Smooth muscle cell (in vitro differentiated cells): ENCODE measurements at regions not wholly inside any gene's neighbourhood (a gene's known extent, or its start where the extent isn't known, plus 50 kb on each side); places are given as distances from the start of the nearest gene placed in this dataset.

Source experiments
- DNase-seq: peaks from one replicate; lab custom pipeline; 2025; ENCODE audit not compliant: unreplicated experiment; lab: John Stamatoyannopoulos, UW
- H2AFZ ChIP-seq: fragments of 200-600 bp; sonication (generic); 2 replicates; pipeline ENCODE4 v1.6.0; 2016; ENCODE audit warnings: antibody characterized with exemption, low read depth, mild to moderate bottlenecking
- H3F3A ChIP-seq: fragments of 200-600 bp; sonication (generic); 2 replicates; pipeline ENCODE4 v1.6.0; 2017; ENCODE audit warnings: antibody characterized with exemption, low read depth
- H3K27ac ChIP-seq: fragments of 200-600 bp; sonication (generic); 2 replicates; pipeline ENCODE4 v1.5.1; 2016; ENCODE audit warnings: low read depth, mild to moderate bottlenecking
- H3K27me3 ChIP-seq: fragments of 200-600 bp; sonication (generic); 2 replicates; pipeline ENCODE4 v1.6.1; 2016; ENCODE audit warnings: low read depth, mild to moderate bottlenecking
- H3K36me3 ChIP-seq: fragments of 200-600 bp; sonication (generic); 2 replicates; pipeline ENCODE4 v1.5.1; 2016; ENCODE audit warnings: low read depth
- H3K4me1 ChIP-seq: fragments of 200-600 bp; sonication (generic); 2 replicates; pipeline ENCODE4 v1.5.1; 2016; ENCODE audit warnings: low read depth
- H3K4me2 ChIP-seq: fragments of 200-600 bp; sonication (generic); 2 replicates; pipeline ENCODE4 v1.6.0; 2016; ENCODE audit warnings: mild to moderate bottlenecking
- H3K4me3 ChIP-seq: fragments of 200-600 bp; sonication (generic); 2 replicates; pipeline ENCODE4 v1.5.1; 2016; ENCODE audit warnings: mild to moderate bottlenecking
- H3K79me2 ChIP-seq: fragments of 200-600 bp; sonication (generic); 2 replicates; pipeline ENCODE4 v1.6.0; 2016; ENCODE audit warnings: low read depth, mild to moderate bottlenecking
- H3K9ac ChIP-seq: fragments of 200-600 bp; sonication (generic); 2 replicates; pipeline ENCODE4 v1.6.0; 2016; ENCODE audit warnings: low read depth
- H3K9me3 ChIP-seq: fragments of 200-600 bp; sonication (generic); replicated peaks from 2 replicates; pipeline ENCODE4 v1.5.1; 2016; ENCODE audit warnings: low read depth
- H4K20me1 ChIP-seq: fragments of 200-600 bp; sonication (generic); 2 replicates; pipeline ENCODE4 v1.6.0; 2016; ENCODE audit warnings: low read depth
- WGBS: methylation state at CpG from one replicate; pipeline ENCODE4 v1.1.7; 2016; ENCODE audit warnings: low lambda C conversion rate; 5-methylcytosine and 5-hydroxymethylcytosine counted together
- TF ChIP-seq, protein P1 (sequence below): fragments of 200-600 bp; sonication (generic); IDR thresholded peaks from 2 replicates; pipeline ENCODE4 v1.5.1; 2017; ENCODE audit warnings: borderline replicate concordance, mild to moderate bottlenecking, antibody characterized with exemption; ENCODE audit not compliant: insufficient read depth, poor library complexity, severe bottlenecking

- DNase-seq = no peak
- H3K79me2 ChIP-seq = no peaks in the 10 kb centered on the region
- TF ChIP-seq, protein P1, sequence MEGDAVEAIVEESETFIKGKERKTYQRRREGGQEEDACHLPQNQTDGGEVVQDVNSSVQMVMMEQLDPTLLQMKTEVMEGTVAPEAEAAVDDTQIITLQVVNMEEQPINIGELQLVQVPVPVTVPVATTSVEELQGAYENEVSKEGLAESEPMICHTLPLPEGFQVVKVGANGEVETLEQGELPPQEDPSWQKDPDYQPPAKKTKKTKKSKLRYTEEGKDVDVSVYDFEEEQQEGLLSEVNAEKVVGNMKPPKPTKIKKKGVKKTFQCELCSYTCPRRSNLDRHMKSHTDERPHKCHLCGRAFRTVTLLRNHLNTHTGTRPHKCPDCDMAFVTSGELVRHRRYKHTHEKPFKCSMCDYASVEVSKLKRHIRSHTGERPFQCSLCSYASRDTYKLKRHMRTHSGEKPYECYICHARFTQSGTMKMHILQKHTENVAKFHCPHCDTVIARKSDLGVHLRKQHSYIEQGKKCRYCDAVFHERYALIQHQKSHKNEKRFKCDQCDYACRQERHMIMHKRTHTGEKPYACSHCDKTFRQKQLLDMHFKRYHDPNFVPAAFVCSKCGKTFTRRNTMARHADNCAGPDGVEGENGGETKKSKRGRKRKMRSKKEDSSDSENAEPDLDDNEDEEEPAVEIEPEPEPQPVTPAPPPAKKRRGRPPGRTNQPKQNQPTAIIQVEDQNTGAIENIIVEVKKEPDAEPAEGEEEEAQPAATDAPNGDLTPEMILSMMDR = no peak
- H3K9me3 ChIP-seq = peaks cover 4% of the 10 kb centered on the region
- no peak overlapping the region for H3K4me2 ChIP-seq
- no peak overlapping the region for H3K4me3 ChIP-seq
- no peaks in the 10 kb centered on the region for H4K20me1 ChIP-seq
- no peaks in the 10 kb centered on the region for H3K27me3 ChIP-seq
- no peak overlapping the region for H3K27ac ChIP-seq
- H3K36me3 ChIP-seq = no peaks in the 10 kb centered on the region
- no peak overlapping the region for H2AFZ ChIP-seq
- no peak overlapping the region for H3K9ac ChIP-seq
- no peaks in the 10 kb centered on the region for H3K4me1 ChIP-seq
- no peaks in the 10 kb centered on the region for H3F3A ChIP-seq
- 96% methylated on average over 10 of the region's 10 CpGs for WGBS
Measured at GRCh38 chr6:134605034-134605433, 287.1 kb upstream of the SGK1 start.

DNA sequence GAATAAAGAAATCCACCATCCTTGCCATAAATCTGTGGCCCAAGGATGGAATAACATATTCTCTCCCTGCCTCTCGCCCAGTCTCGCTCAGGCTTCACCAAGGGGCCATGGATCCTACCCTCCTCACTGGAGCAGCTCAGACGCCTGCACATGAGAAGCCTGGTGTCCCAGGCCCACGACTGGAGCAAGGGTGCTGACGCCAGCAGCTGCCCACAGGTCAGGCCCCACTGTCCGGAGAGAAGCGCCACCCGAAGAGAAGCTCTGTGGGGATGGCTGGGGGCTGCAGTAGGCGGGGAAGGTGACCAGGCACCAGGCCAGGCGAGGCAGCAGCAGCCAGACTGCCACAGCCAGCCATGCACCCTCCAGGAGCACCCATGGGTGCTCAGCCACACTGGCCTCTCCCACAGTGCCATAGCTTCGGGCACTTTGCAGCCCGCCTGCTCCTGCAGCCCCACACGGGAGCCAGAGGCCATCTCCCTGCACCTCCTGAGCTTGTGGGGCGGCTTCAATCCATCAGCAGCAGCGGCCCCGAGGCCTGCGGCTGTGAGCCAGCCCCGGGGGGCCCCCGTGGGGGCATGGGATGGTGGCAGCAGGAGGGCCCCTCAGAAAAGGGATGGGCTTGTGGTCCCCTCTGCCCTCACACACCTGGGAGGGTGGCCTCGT lies 286.2 kb upstream of the SGK1 start:
- Histone ChIP-seq H3K79me2 (no peaks in the 10 kb centered on the region), H3K27ac (no peak overlapping the region), H3K36me3 (no peaks in the 10 kb centered on the region), H3K9ac (no peak overlapping the region), H3K9me3 (peaks cover 4% of the 10 kb centered on the region), H3K4me1 (no peaks in the 10 kb centered on the region), H2AFZ (no peak overlapping the region), H3K4me3 (no peak overlapping the region), H3K4me2 (no peak overlapping the region), H3K27me3 (no peaks in the 10 kb centered on the region), H3F3A (no peaks in the 10 kb centered on the region), H4K20me1 (no peaks in the 10 kb centered on the region)
- no peak for DNase-seq
- TF ChIP-seq, protein P1 = no peak
- 91% methylated on average over 20 of the region's 20 CpGs for WGBS

GRCh38 chr6:134603561-134603960 lies 285.6 kb upstream of the SGK1 start:
- Histone ChIP-seq H3K27me3 (no peaks in the 10 kb centered on the region), H3K9ac (no peak overlapping the region), H3K36me3 (no peaks in the 10 kb centered on the region), H3K9me3 (peaks cover 4% of the 10 kb centered on the region), H2AFZ (no peak overlapping the region), H3K79me2 (no peaks in the 10 kb centered on the region), H4K20me1 (no peaks in the 10 kb centered on the region), H3K4me1 (no peaks in the 10 kb centered on the region), H3K4me3 (no peak overlapping the region), H3K27ac (no peak overlapping the region), H3K4me2 (no peak overlapping the region), H3F3A (no peaks in the 10 kb centered on the region)
- TF ChIP-seq, protein P1 = no peak
- 92% methylated on average over 4 of the region's 4 CpGs for WGBS
- no peak for DNase-seq

DNA sequence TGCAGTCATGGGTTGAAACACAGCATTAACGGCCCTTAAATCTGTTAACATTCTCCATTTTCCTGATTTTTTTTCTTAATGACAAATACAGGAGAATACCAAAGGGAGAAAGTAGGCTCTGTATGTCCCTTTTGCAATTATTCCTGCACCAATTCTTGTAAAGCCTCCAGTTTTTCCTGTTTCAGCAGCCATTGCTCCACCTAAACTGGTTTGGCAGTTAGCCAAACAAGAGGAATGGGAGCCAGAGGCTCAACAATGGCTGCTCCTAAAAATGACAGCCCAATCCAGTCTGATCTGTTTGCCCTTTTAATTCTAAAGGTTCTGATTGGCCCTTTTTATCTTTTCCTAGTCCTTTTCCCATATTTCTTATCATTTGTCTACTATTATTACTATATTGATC lies 284.2 kb upstream of the SGK1 start:
- Histone ChIP-seq H3K4me1 (no peaks in the 10 kb centered on the region), H2AFZ (no peak overlapping the region), H3K4me2 (no peak overlapping the region), H3F3A (no peaks in the 10 kb centered on the region), H3K27ac (no peak overlapping the region), H3K9me3 (peaks cover 4% of the 10 kb centered on the region), H3K9ac (no peak overlapping the region), H3K4me3 (no peak overlapping the region), H4K20me1 (no peaks in the 10 kb centered on the region), H3K36me3 (no peaks in the 10 kb centered on the region), H3K79me2 (no peaks in the 10 kb centered on the region), H3K27me3 (no peaks in the 10 kb centered on the region)
- no peak for DNase-seq
- TF ChIP-seq, protein P1 = no peak
- WGBS = 96% methylated on average over 1 of the region's 1 CpG
